Sigmoid colon (tissue), 6 donors: ENCODE measurements at regions not wholly inside any gene's neighbourhood (a gene's known extent, or its start where the extent isn't known, plus 50 kb on each side); places are given as distances from the start of the nearest gene placed in this dataset.
"Not testable (repeated sequence)": the region's sequence is repeated elsewhere in the genome, so short reads cannot be mapped to it uniquely, and the experiment has no call there.

Source experiments
- DNase-seq: peaks from one replicate; pipeline ENCODE4 v3.0.0-alpha.2; 2019
- H3K27ac ChIP-seq, 4 donors: fragments of 200-600 bp; sonication (generic); one replicate each; pipeline ENCODE4 v1.5.1; 2016 to 2019; ENCODE audit warnings: mild to moderate bottlenecking in 1 of 4
- H3K27me3 ChIP-seq, 3 donors: fragments of 200-600 bp; sonication (generic); one replicate each; pipeline ENCODE4 v1.5.1; 2019; ENCODE audit warnings: mild to moderate bottlenecking in 1 of 3
- H3K36me3 ChIP-seq, 4 donors: fragments of 200-600 bp; sonication (generic); one replicate each; pipeline ENCODE4 v1.5.1; 2016 to 2019
- H3K4me1 ChIP-seq, 4 donors: fragments of 200-600 bp; sonication (generic); one replicate each; pipeline ENCODE4 v1.5.1; 2017 to 2019
- H3K4me3 ChIP-seq, 4 donors: fragments of 200-600 bp; sonication (generic); one replicate each; pipeline ENCODE4 v1.5.1; 2017 to 2019; ENCODE audit warnings: mild to moderate bottlenecking in 2 of 4, moderate library complexity in 1 of 4
- H3K9me3 ChIP-seq, 4 donors: fragments of 200-600 bp in 3 of 4; sonication (generic) in 3 of 4; one replicate each; pipeline versions ENCODE4 v1.5.1 to v1.6.1; 2013 to 2019
- EP300 ChIP-seq, 4 donors: sonication (generic); formaldehyde crosslinking; IDR thresholded peaks; one replicate each; pipeline ENCODE4 v1.6.1; 2017; ENCODE audit warnings: antibody characterized with exemption in 4 of 4
- POLR2A ChIP-seq, 2 donors: fragments of 450-650 bp; IDR thresholded peaks; one replicate each; pipeline ENCODE4 v1.6.1; 2016; ENCODE audit warnings: antibody characterized with exemption in 2 of 2, mild to moderate bottlenecking in 2 of 2, moderate library complexity in 2 of 2
- POLR2AphosphoS5 ChIP-seq, 4 donors: sonication (generic); formaldehyde crosslinking; IDR thresholded peaks; one replicate each; pipeline ENCODE4 v1.6.1; 2017; ENCODE audit warnings: antibody characterized with exemption in 4 of 4
- WGBS, 2 donors: extraction: QIAGEN DNeasy Blood & Tissue Kit; methylation state at CpG; one replicate each; pipeline ENCODE4 v1.1.7; 2013; 5-methylcytosine and 5-hydroxymethylcytosine counted together
- intact Hi-C: fragments of 100-400 bp; cut with DNase I; formaldehyde crosslinking; loops from one replicate; pipeline ENCODE4 v1.15.1; 2023
- TF ChIP-seq, protein P1 (sequence below), 4 experiments: fragments of 450-650 bp in 3 of 4; fragments of 200-600 bp in 1 of 4; IDR thresholded peaks; one replicate each; pipeline ENCODE4 v1.5.1; 2016 to 2019; ENCODE audit warnings: antibody characterized with exemption in 4 of 4, mild to moderate bottlenecking in 3 of 4, moderate library complexity in 2 of 4
- donor health status: healthy with polysubstance abuse.
- donor health status: healthy.

DNA sequence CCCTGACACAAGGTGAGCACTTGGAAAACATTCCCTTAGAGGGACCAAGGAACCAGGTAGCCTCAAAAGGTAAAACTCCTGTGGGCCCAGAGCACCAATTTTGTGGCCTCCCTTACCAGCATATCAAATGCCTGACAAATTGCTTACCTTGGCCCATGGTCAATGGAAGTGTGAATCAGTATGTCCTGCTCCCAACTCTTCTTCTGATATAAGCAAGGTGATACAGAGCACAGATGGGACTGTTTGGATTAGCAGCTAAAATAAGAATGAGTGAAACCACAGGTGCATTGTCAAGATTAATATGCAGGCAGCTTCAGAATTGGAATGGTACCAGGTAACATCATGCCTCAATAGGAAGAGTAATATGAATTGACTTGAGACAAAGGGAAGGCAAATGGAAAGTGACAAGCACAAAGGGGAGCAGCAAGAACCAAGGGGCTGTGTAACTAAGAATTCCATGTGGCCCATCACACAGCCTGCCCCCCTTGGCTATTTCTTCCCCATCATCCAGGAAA, 156.8 kb upstream of the KCND3 start:
- TF ChIP-seq EP300 (IDR thresholded peaks at IDR 0.05) (no peak), POLR2A (IDR thresholded peaks at IDR 0.05) (no peak), POLR2AphosphoS5 (IDR thresholded peaks at IDR 0.05) (no peak)
- TF ChIP-seq, protein P1, sequence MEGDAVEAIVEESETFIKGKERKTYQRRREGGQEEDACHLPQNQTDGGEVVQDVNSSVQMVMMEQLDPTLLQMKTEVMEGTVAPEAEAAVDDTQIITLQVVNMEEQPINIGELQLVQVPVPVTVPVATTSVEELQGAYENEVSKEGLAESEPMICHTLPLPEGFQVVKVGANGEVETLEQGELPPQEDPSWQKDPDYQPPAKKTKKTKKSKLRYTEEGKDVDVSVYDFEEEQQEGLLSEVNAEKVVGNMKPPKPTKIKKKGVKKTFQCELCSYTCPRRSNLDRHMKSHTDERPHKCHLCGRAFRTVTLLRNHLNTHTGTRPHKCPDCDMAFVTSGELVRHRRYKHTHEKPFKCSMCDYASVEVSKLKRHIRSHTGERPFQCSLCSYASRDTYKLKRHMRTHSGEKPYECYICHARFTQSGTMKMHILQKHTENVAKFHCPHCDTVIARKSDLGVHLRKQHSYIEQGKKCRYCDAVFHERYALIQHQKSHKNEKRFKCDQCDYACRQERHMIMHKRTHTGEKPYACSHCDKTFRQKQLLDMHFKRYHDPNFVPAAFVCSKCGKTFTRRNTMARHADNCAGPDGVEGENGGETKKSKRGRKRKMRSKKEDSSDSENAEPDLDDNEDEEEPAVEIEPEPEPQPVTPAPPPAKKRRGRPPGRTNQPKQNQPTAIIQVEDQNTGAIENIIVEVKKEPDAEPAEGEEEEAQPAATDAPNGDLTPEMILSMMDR (IDR thresholded peaks at IDR 0.05) = no peak
- H3K27me3 ChIP-seq = no peaks in the 10 kb centered on the region
- no peak overlapping the region for H3K27ac ChIP-seq
- DNase-seq = no peak
- peaks cover 0 to 6% (median 2%) of the 10 kb centered on the region in 4 donors for H3K4me1 ChIP-seq
- H3K36me3 ChIP-seq = no peaks in the 10 kb centered on the region
- intact Hi-C loops = no loop called here
- H3K4me3 ChIP-seq = no peak overlapping the region
- H3K9me3 ChIP-seq = peaks cover 0 to 8% (median 0%) of the 10 kb centered on the region in 4 donors

- intact Hi-C loops, H3K4me1 ChIP-seq, H3K9me3 ChIP-seq, H3K27ac ChIP-seq, H3K4me3 ChIP-seq, H3K27me3 ChIP-seq, DNase-seq, H3K36me3 ChIP-seq: not testable (repeated sequence)
- WGBS, 2 donors = 67 to 72% methylated on average over 14 of the region's 14 CpGs
These were observed 170.7 kb upstream of the KCND3 start for GRCh38 chr1:112160214-112160613.

- TF ChIP-seq POLR2AphosphoS5 (IDR thresholded peaks at IDR 0.05) (no peak), POLR2A (IDR thresholded peaks at IDR 0.05) (no peak), EP300 (IDR thresholded peaks at IDR 0.05) (no peak)
- TF ChIP-seq, protein P1 (IDR thresholded peaks at IDR 0.05) = no peak
- H3K9me3 ChIP-seq = no peaks in the 10 kb centered on the region
- no peaks in the 10 kb centered on the region for H3K27me3 ChIP-seq
- 58 to 63% methylated on average over 3 of the region's 3 CpGs for WGBS, 2 donors
- no peaks in the 10 kb centered on the region for H3K4me1 ChIP-seq
- H3K4me3 ChIP-seq = no peak overlapping the region
- DNase-seq = no peak
- intact Hi-C loops = no loop called here
- no peaks in the 10 kb centered on the region for H3K36me3 ChIP-seq
- no peak overlapping the region for H3K27ac ChIP-seq
These were observed 175.9 kb upstream of the KCND3 start for GRCh38 chr1:112165375-112165774.

- no peaks in the 10 kb centered on the region for H3K4me1 ChIP-seq
- intact Hi-C loops = no loop called here
- no peak overlapping the region for H3K4me3 ChIP-seq
- no peaks in the 10 kb centered on the region for H3K9me3 ChIP-seq
- DNase-seq = no peak
- no peaks in the 10 kb centered on the region for H3K27me3 ChIP-seq
- TF ChIP-seq, protein P1 (IDR thresholded peaks at IDR 0.05) = no peak
- TF ChIP-seq POLR2A (IDR thresholded peaks at IDR 0.05) (no peak), POLR2AphosphoS5 (IDR thresholded peaks at IDR 0.05) (no peak), EP300 (IDR thresholded peaks at IDR 0.05) (no peak)
- no peaks in the 10 kb centered on the region for H3K36me3 ChIP-seq
- no peak overlapping the region for H3K27ac ChIP-seq
These were observed 180.0 kb upstream of the KCND3 start for GRCh38 chr1:112169517-112169916.

GRCh38 chr1:112172294-112172882, 182.9 kb upstream of the KCND3 start:
- Histone ChIP-seq H3K9me3 (no peaks in the 10 kb centered on the region), H3K4me3 (no peak overlapping the region), H3K27ac (no peak overlapping the region), H3K27me3 (no peaks in the 10 kb centered on the region), H3K36me3 (no peaks in the 10 kb centered on the region), H3K4me1 (no peaks in the 10 kb centered on the region)
- 18% methylated on average over 2 of the region's 2 CpGs for WGBS, 2 donors
- no peak for DNase-seq
- TF ChIP-seq POLR2AphosphoS5 (IDR thresholded peaks at IDR 0.05) (no peak), EP300 (IDR thresholded peaks at IDR 0.05) (no peak), POLR2A (IDR thresholded peaks at IDR 0.05) (no peak)
- TF ChIP-seq, protein P1 (IDR thresholded peaks at IDR 0.05) = no peak
- intact Hi-C loops = no loop called here
